Endothelial cell of hepatic sinusoid (primary cell): ENCODE measurements at regions not wholly inside any gene's neighbourhood (a gene's known extent, or its start where the extent isn't known, plus 50 kb on each side); places are given as distances from the start of the nearest gene placed in this dataset.
"Not testable (repeated sequence)": the region's sequence is repeated elsewhere in the genome, so short reads cannot be mapped to it uniquely, and the experiment has no call there.

Source experiments
- in situ Hi-C: cut with HindIII; loops from 2 replicates; pipeline ENCODE4 v1.10.0; 2017; ENCODE audit warnings: low sequenced_read_pairs

GRCh38 chrX:150230952-150231351 is 132.2 kb upstream of the MAMLD1 start:
- in situ Hi-C loops: not testable (repeated sequence)

- in situ Hi-C loops: not testable (repeated sequence)
Measured at GRCh38 chrX:150231368-150231767, 131.7 kb upstream of the MAMLD1 start.

GRCh38 chrX:150232222-150232621 is 130.9 kb upstream of the MAMLD1 start:
- in situ Hi-C loops: not testable (repeated sequence)

- in situ Hi-C loops: no loop called here
Measured at GRCh38 chrX:150234126-150234525, 129.0 kb upstream of the MAMLD1 start.

- in situ Hi-C loops: no loop called here
Measured at GRCh38 chrX:150236327-150236726, 126.8 kb upstream of the MAMLD1 start.

GRCh38 chrX:150238632-150239382 is 124.3 kb upstream of the MAMLD1 start:
- in situ Hi-C loops: no loop called here

- in situ Hi-C loops: no loop called here
Measured at GRCh38 chrX:150239946-150240642, 123.0 kb upstream of the MAMLD1 start.

GRCh38 chrX:150240643-150240970 is 122.5 kb upstream of the MAMLD1 start:
- in situ Hi-C loops: no loop called here

GRCh38 chrX:150253959-150254620 is 109.0 kb upstream of the MAMLD1 start:
- in situ Hi-C loops: no loop called here

- in situ Hi-C loops: no loop called here
Measured at GRCh38 chrX:150254909-150255308, 108.2 kb upstream of the MAMLD1 start.

GRCh38 chrX:150255441-150256296 is 107.4 kb upstream of the MAMLD1 start:
- in situ Hi-C loops: no loop called here

- in situ Hi-C loops: no loop called here
Measured at GRCh38 chrX:150256297-150256650, 106.8 kb upstream of the MAMLD1 start.

GRCh38 chrX:150257353-150258175 is 105.6 kb upstream of the MAMLD1 start:
- in situ Hi-C loops: no loop called here

GRCh38 chrX:150258176-150258425 is 105.0 kb upstream of the MAMLD1 start:
- in situ Hi-C loops: no loop called here

- in situ Hi-C loops: no loop called here
Measured at GRCh38 chrX:150258463-150259430, 104.4 kb upstream of the MAMLD1 start.

GRCh38 chrX:150262456-150262855 is 100.7 kb upstream of the MAMLD1 start:
- in situ Hi-C loops: no loop called here

GRCh38 chrX:150268839-150269355 is 94.2 kb upstream of the MAMLD1 start:
- in situ Hi-C loops: loop anchor here (5.0 kb wide), 1 partner anchor 33 kb away; no protein-coding TSS in a partner anchor

- in situ Hi-C loops: loop anchor here (5.0 kb wide), 1 partner anchor 33 kb away; no protein-coding TSS in a partner anchor
Measured at GRCh38 chrX:150269605-150270254, 93.4 kb upstream of the MAMLD1 start.

- in situ Hi-C loops: no loop called here
Measured at GRCh38 chrX:150270622-150271021, 92.5 kb upstream of the MAMLD1 start.
